Astrocyte (in vitro differentiated cells and primary cell): ENCODE measurements at regions not wholly inside any gene's neighbourhood (a gene's known extent, or its start where the extent isn't known, plus 50 kb on each side); places are given as distances from the start of the nearest gene placed in this dataset.

Experiments used
- EZH2 ChIP-seq: IDR thresholded peaks from 2 replicates; pipeline ENCODE4 v1.6.1; 2012; ENCODE audit warnings: mild to moderate bottlenecking, low read length, inconsistent platforms; ENCODE audit not compliant: insufficient read depth
- TF ChIP-seq, protein P1 (sequence below): IDR thresholded peaks from 2 replicates; pipeline ENCODE4 v1.5.1; 2011; ENCODE audit warnings: low read depth, mild to moderate bottlenecking, inconsistent platforms, low read length, moderate library complexity; ENCODE audit not compliant: insufficient read depth

DNA sequence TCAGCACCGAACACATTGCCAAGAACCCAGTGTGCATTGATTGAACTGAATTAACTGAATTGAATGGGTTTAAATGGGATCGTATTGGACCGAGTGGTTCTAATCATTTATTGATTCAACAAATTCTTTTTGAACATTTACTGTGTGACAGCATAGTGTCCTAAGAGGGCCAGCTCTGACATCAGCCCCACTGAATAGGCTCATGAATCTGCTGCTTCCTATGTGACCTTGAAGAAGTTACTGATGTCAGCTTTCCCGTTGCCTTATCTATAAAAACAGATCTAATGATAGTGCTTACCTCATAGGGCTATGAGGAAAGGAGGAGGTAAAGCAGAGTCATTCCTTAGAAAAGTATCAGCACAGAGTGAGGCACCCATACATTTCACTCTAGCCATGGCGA lies 226.3 kb downstream of the CBLN1 start:
- TF ChIP-seq, protein P1, sequence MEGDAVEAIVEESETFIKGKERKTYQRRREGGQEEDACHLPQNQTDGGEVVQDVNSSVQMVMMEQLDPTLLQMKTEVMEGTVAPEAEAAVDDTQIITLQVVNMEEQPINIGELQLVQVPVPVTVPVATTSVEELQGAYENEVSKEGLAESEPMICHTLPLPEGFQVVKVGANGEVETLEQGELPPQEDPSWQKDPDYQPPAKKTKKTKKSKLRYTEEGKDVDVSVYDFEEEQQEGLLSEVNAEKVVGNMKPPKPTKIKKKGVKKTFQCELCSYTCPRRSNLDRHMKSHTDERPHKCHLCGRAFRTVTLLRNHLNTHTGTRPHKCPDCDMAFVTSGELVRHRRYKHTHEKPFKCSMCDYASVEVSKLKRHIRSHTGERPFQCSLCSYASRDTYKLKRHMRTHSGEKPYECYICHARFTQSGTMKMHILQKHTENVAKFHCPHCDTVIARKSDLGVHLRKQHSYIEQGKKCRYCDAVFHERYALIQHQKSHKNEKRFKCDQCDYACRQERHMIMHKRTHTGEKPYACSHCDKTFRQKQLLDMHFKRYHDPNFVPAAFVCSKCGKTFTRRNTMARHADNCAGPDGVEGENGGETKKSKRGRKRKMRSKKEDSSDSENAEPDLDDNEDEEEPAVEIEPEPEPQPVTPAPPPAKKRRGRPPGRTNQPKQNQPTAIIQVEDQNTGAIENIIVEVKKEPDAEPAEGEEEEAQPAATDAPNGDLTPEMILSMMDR = no peak
- TF ChIP-seq EZH2 = no peak
